Panc1 (cell line): ENCODE measurements at regions not wholly inside any gene's neighbourhood (a gene's known extent, or its start where the extent isn't known, plus 50 kb on each side); places are given as distances from the start of the nearest gene placed in this dataset.

Experiments used
- ATAC-seq: fragments of 200-7000 bp; cut with Tn5 transposase; 2 replicates; pipeline ENCODE4 v1.9.1; 2020; ENCODE audit warnings: mild to moderate bottlenecking, moderate library complexity
- BruUV-seq: library from RNA; stranded (reverse); fragments of 400-500 nt; replicated peaks from 2 replicates; lab custom pipeline; 2021; lab: Mats Ljungman, UMichigan
- CTCF ChIA-PET: fragments of 300-600 bp; sonication (Branson Sonifier 250); formaldehyde crosslinking; loops from one replicate; lab custom pipeline; 2022; ENCODE audit warnings: antibody characterized with exemption; lab: Charles Lee
- POLR2A ChIA-PET: fragments of 300-600 bp; sonication (Branson Sonifier 250); formaldehyde crosslinking; loops from one replicate; lab custom pipeline; 2022; ENCODE audit warnings: antibody characterized with exemption; lab: Charles Lee
- DNase-seq: peaks from one replicate; pipeline ENCODE4 v3.0.0-alpha.2; 2010; ENCODE audit warnings: low read depth, low spot score
- H3K27ac ChIP-seq: 2 replicates; pipeline ENCODE4 v1.5.1; 2011; ENCODE audit warnings: mild to moderate bottlenecking, low read length, inconsistent platforms
- H3K27me3 ChIP-seq: fragments of 200-500 bp; sonication (Bioruptor generic); 2 replicates; pipeline ENCODE4 v1.6.0; 2014; ENCODE audit warnings: low read length, inconsistent platforms; ENCODE audit not compliant: control insufficient read depth, insufficient read depth
- H3K36me3 ChIP-seq: fragments of 200-500 bp; sonication (Bioruptor generic); 2 replicates; pipeline ENCODE4 v1.5.1; 2014; ENCODE audit warnings: inconsistent platforms, mild to moderate bottlenecking, low read length, moderate library complexity; ENCODE audit not compliant: control insufficient read depth, insufficient read depth
- H3K4me1 ChIP-seq: 2 replicates; pipeline ENCODE4 v1.5.1; 2011; ENCODE audit warnings: inconsistent platforms, mild to moderate bottlenecking, low read length, moderate library complexity; ENCODE audit not compliant: control insufficient read depth, insufficient read depth
- H3K4me3 ChIP-seq, 2 experiments: 2 replicates each; pipeline ENCODE4 v1.5.1; 2011 to 2012; ENCODE audit warnings: low read depth in 2 of 2, low read length in 2 of 2, mild to moderate bottlenecking in 2 of 2, inconsistent platforms in 1 of 2, moderate library complexity in 1 of 2
- H3K9me3 ChIP-seq: fragments of 200-500 bp; sonication (Bioruptor generic); 2 replicates; pipeline ENCODE4 v1.5.1; 2014; ENCODE audit warnings: low read depth, mild to moderate bottlenecking, inconsistent platforms, low read length, moderate library complexity; ENCODE audit not compliant: control insufficient read depth, insufficient read depth
- CTCF ChIP-seq: fragments of 450-650 bp; IDR thresholded peaks from 2 replicates; pipeline ENCODE4 v1.5.1; 2017; ENCODE audit warnings: mild to moderate bottlenecking
- POLR2AphosphoS5 ChIP-seq: IDR thresholded peaks from 2 replicates; pipeline ENCODE4 v1.6.1; 2012; ENCODE audit warnings: mild to moderate bottlenecking, low read depth, low read length, moderate library complexity
- SIN3A ChIP-seq: IDR thresholded peaks from 2 replicates; pipeline ENCODE4 v1.6.1; 2012; ENCODE audit warnings: low read depth, mild to moderate bottlenecking, low read length, moderate library complexity, borderline replicate concordance; ENCODE audit not compliant: insufficient read depth
- TCF7L2 ChIP-seq: IDR thresholded peaks from 2 replicates; pipeline ENCODE4 v1.6.1; 2011; ENCODE audit warnings: mild to moderate bottlenecking, low read depth, low read length, inconsistent platforms
- in situ Hi-C: cut with HindIII; loops from 2 replicates; pipeline ENCODE4 v1.10.0; 2016; ENCODE audit warnings: low sequenced_read_pairs, low pct_unique_long_range_greater_than_20kb
- intact Hi-C: fragments of 100-400 bp; cut with micrococcal nuclease; formaldehyde crosslinking; loops from one replicate; pipeline ENCODE4 v1.10.0; 2022; ENCODE audit not compliant: unreplicated experiment
- TF ChIP-seq, protein P1 (sequence below), 2 experiments: IDR thresholded peaks; 2 replicates each; pipeline ENCODE4 v1.6.1; 2011 to 2012; ENCODE audit warnings: low read depth in 2 of 2, control low read depth in 1 of 2, low read length in 1 of 2, mild to moderate bottlenecking in 1 of 2, moderate library complexity in 1 of 2; ENCODE audit not compliant: insufficient read depth in 1 of 2

- ChIA-PET CTCF (no interaction called here), POLR2A (no interaction called here)
- in situ Hi-C loops (no loop called here), intact Hi-C loops (loop anchor here (10.0 kb wide), 1 partner anchor 61 kb away; no protein-coding TSS in a partner anchor)
- Histone ChIP-seq H3K4me3 (no peak overlapping the region), H3K27me3 (no peaks in the 10 kb centered on the region), H3K9me3 (no peaks in the 10 kb centered on the region), H3K27ac (no peak overlapping the region), H3K36me3 (no peaks in the 10 kb centered on the region), H3K4me1 (no peaks in the 10 kb centered on the region)
- no TSS peak for BruUV-seq
- no peak for TF ChIP-seq TCF7L2
- TF ChIP-seq, protein P1, sequence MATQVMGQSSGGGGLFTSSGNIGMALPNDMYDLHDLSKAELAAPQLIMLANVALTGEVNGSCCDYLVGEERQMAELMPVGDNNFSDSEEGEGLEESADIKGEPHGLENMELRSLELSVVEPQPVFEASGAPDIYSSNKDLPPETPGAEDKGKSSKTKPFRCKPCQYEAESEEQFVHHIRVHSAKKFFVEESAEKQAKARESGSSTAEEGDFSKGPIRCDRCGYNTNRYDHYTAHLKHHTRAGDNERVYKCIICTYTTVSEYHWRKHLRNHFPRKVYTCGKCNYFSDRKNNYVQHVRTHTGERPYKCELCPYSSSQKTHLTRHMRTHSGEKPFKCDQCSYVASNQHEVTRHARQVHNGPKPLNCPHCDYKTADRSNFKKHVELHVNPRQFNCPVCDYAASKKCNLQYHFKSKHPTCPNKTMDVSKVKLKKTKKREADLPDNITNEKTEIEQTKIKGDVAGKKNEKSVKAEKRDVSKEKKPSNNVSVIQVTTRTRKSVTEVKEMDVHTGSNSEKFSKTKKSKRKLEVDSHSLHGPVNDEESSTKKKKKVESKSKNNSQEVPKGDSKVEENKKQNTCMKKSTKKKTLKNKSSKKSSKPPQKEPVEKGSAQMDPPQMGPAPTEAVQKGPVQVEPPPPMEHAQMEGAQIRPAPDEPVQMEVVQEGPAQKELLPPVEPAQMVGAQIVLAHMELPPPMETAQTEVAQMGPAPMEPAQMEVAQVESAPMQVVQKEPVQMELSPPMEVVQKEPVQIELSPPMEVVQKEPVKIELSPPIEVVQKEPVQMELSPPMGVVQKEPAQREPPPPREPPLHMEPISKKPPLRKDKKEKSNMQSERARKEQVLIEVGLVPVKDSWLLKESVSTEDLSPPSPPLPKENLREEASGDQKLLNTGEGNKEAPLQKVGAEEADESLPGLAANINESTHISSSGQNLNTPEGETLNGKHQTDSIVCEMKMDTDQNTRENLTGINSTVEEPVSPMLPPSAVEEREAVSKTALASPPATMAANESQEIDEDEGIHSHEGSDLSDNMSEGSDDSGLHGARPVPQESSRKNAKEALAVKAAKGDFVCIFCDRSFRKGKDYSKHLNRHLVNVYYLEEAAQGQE (IDR thresholded peaks at IDR 0.05; ENCODE audit: insufficient read depth in 1 of 2, low read depth in 2 of 2, low read length in 1 of 2): no peak
- no peak for TF ChIP-seq CTCF
- no peak for TF ChIP-seq SIN3A
- no peak for TF ChIP-seq POLR2AphosphoS5
- no peak for DNase-seq
- no peak for ATAC-seq
These were observed 432.4 kb upstream of the ATP10A start for GRCh38 chr15:26295336-26296085.

DNA sequence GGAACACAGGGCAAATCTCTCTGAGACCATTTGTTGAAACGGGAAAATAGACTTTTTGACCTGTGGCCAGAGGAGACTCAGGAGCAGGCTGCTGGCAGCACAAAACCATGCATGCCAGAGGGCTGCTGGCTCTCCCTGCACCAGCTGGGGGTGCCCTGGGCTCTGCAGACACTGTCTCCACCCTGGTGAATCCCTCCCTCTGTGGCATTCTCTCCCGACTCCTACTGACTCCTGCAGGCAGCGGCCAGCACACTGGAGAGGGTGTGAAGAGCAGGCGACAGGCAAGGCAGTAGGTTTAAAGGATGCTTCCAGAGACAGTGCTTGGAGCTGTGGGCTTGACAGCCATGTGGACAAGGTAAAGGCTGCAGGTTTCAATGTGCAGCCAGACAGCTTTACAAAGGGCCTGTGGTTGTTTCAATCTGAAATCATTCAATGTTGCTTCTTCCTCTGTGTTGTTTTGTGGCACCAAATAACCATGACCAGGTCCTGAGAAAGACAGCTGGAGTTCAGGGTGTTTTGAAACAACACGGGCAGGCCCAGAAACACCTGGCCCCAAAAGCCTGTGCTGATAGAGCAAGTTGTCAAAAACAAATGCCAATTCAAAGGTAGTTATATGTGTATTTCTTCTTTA lies 431.0 kb upstream of the ATP10A start:
- ATAC-seq: no peak
- no peaks in the 10 kb centered on the region for H3K36me3 ChIP-seq
- no peak overlapping the region for H3K27ac ChIP-seq
- H3K9me3 ChIP-seq: no peaks in the 10 kb centered on the region
- intact Hi-C loops: loop anchor here (10.0 kb wide), 1 partner anchor 59 kb away; no protein-coding TSS in a partner anchor
- H3K4me3 ChIP-seq: no peak overlapping the region
- no peaks in the 10 kb centered on the region for H3K27me3 ChIP-seq
- ChIA-PET POLR2A (no interaction called here), CTCF (no interaction called here)
- TF ChIP-seq CTCF: no peak
- TF ChIP-seq, protein P1 (IDR thresholded peaks at IDR 0.05; ENCODE audit: insufficient read depth in 1 of 2, low read depth in 2 of 2, low read length in 1 of 2): no peak
- TF ChIP-seq SIN3A: no peak
- no peak for TF ChIP-seq POLR2AphosphoS5
- no peak for TF ChIP-seq TCF7L2
- DNase-seq: no peak
- in situ Hi-C loops: no loop called here
- BruUV-seq: no TSS peak
- H3K4me1 ChIP-seq: no peaks in the 10 kb centered on the region
